Keratinocyte (primary cell): ENCODE measurements at regions not wholly inside any gene's neighbourhood (a gene's known extent, or its start where the extent isn't known, plus 50 kb on each side); places are given as distances from the start of the nearest gene placed in this dataset.

Experiments used
- CTCF ChIP-seq, 3 experiments: IDR thresholded peaks in 1 of 3; conservative IDR thresholded peaks in 1 of 3; optimal IDR thresholded peaks in 1 of 3; 2 replicates in 2 of 3; 3 replicates in 1 of 3; pipeline versions ENCODE3 to v1.5.1; 2011; ENCODE audit warnings: low read length in 3 of 3, mild to moderate bottlenecking in 3 of 3, moderate library complexity in 2 of 3, control low read depth in 1 of 3, inconsistent platforms in 1 of 3; ENCODE audit not compliant: insufficient read depth in 2 of 3; ENCODE audit errors: extremely low read depth in 1 of 3
- EZH2 ChIP-seq: IDR thresholded peaks from one replicate; pipeline ENCODE4 v1.6.1; 2012; ENCODE audit warnings: inconsistent platforms, mild to moderate bottlenecking, low read length, moderate library complexity

- TF ChIP-seq CTCF (optimal IDR thresholded peaks at IDR 0.05 in 1 of 3, IDR thresholded peaks at IDR 0.05 in 1 of 3, conservative IDR thresholded peaks at IDR 0.05 in 1 of 3; ENCODE audit: extremely low read depth in 1 of 3, insufficient read depth in 2 of 3, low read length in 3 of 3) (peak; percentile 52 to 64 (median 61)), EZH2 (no peak)
These were observed 857.0 kb downstream of the KCNA4 start for GRCh38 chr11:29159552-29160465.
